ENCODE measurements at regions not wholly inside any gene's neighbourhood (a gene's known extent, or its start where the extent isn't known, plus 50 kb on each side); places are given as distances from the start of the nearest gene placed in this dataset.

DNA sequence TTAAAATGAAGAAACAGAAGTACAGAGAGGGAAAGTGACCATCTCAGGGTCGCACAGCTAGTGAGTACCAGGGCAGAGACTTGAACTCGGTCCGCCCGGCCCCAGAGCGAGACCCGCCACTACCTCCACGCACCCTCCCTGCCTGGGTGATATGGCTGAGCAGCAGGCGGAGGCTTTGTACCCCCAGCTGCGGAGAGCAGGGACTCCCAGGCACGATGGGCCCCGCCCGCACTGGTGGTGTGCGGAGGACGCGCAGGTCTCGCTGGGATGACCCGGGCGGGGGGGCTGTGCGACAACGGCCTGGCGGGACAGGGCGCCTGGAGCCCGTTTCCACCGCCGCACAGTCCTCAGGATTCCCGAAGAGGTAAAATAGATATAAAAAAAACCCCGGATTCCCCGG, 64.7 kb upstream of the LARP1 start:
- Histone ChIP-seq H4K20me1 (replicated peaks in 1 of 2; ENCODE audit: control insufficient read depth in 1 of 2, insufficient read depth in 2 of 2, low read length in 2 of 2) (no peaks in the 10 kb centered on the region), H4K5ac (ENCODE audit: insufficient read length, low read depth, low read length) (peak overlapping the region; percentile 47), H3K14ac (ENCODE audit: insufficient read length) (no peak overlapping the region), H3K4me3 (ENCODE audit: extremely low read depth in 1 of 4, insufficient read depth in 2 of 4, low read depth in 3 of 4, low read length in 4 of 4) (no peak overlapping the region), H2BK120ac (replicated peaks; ENCODE audit: low read depth, low read length) (no peak overlapping the region), H3K4ac (replicated peaks; ENCODE audit: insufficient read length, low read depth, low read length) (no peak overlapping the region), H3K79me2 (ENCODE audit: control insufficient read depth in 1 of 2, insufficient read depth in 2 of 2, low read length in 2 of 2) (peaks cover 0 to 19% of the 10 kb centered on the region in 2 experiments; a peak in 2 of 4 replicates), H3K23me2 (ENCODE audit: low read depth, low read length) (peaks cover 2% of the 10 kb centered on the region; the same call in 1 of the 2 replicates), H2BK20ac (ENCODE audit: low read length) (no peak overlapping the region; the same call in 1 of the 2 replicates), H3K27ac (ENCODE audit: low read depth, low read length) (no peak overlapping the region), H2AFZ (ENCODE audit: low read length) (no peak overlapping the region), H3K9me3 (ENCODE audit: insufficient read depth in 2 of 2, low read depth in 1 of 2, low read length in 1 of 2) (peaks cover 3 to 9% of the 10 kb centered on the region in 2 experiments; a peak in 3 of 4 replicates), H3K4me1 (replicated peaks in 1 of 4; ENCODE audit: control insufficient read depth in 3 of 4, insufficient read depth in 4 of 4, low read length in 3 of 4) (peaks cover 7 to 14% (median 10%) of the 10 kb centered on the region in 4 experiments; a peak in 6 of 7 replicates), H3K79me1 (ENCODE audit: low read depth, low read length) (no peaks in the 10 kb centered on the region), H2BK12ac (ENCODE audit: low read depth, low read length) (0 out of 2 replicates have a peak overlapping the region, but pooled peaks have one; percentile 4), H2BK5ac (ENCODE audit: low read depth, low read length) (peak overlapping the region; percentile 52; the same call in 1 of the 2 replicates), H4K91ac (replicated peaks; ENCODE audit: insufficient read length, low read length) (peak overlapping the region; percentile 25), H2BK15ac (ENCODE audit: low read length) (0 out of 2 replicates have a peak overlapping the region, but pooled peaks have one; percentile 61), H4K8ac (ENCODE audit: extremely low read depth, insufficient read depth, low read length) (no peak overlapping the region), H3K9ac (replicated peaks in 1 of 4; ENCODE audit: extremely low read depth in 1 of 4, low read depth in 3 of 4, low read length in 3 of 4) (no peak overlapping the region), H3K4me2 (ENCODE audit: insufficient read depth in 1 of 2, low read depth in 2 of 2, low read length in 2 of 2) (no peak overlapping the region), H3K56ac (replicated peaks; ENCODE audit: insufficient read length, low read depth, low read length) (no peak overlapping the region), H3K23ac (ENCODE audit: insufficient read length) (no peak overlapping the region), H3K27me3 (replicated peaks in 1 of 4; ENCODE audit: control insufficient read depth in 3 of 4, extremely low read depth in 1 of 4, insufficient read depth in 3 of 4, low read length in 3 of 4) (no peaks in the 10 kb centered on the region), H3K36me3 (ENCODE audit: control insufficient read depth in 2 of 4, insufficient read depth in 4 of 4, low read length in 3 of 4) (no peaks in the 10 kb centered on the region; a peak in 1 of 8 replicates), H2AK5ac (ENCODE audit: low read depth, low read length) (peak overlapping the region; percentile 72; the same call in 1 of the 2 replicates), H3K18ac (ENCODE audit: extremely low read depth, low read length) (no peak overlapping the region)
- ChIA-PET POLR2A (ENCODE audit: partially characterized antibody) (interaction anchor here (0.6 to 3.4 kb wide), 4 partner anchors 22 to 67 kb away, joined by 3 to 11 read pairs (median 5); no protein-coding TSS in a partner anchor), CTCF (ENCODE audit: partially characterized antibody) (interaction anchor here (0.9 to 5.8 kb wide), 3 partner anchors 22 to 159 kb away, joined by 3 to 27 read pairs (median 3); partner anchors contain the start of gene FAXDC2)
- FAIRE-seq (no peak), DNase-seq (ENCODE audit: low read depth in 1 of 2, low spot score in 2 of 2) (no peak)
- 96% methylated on average over 18 of the region's 28 CpGs; no CpG with 5 or more reads in 1 of the 2 experiments for WGBS, 2 experiments (ENCODE audit: extremely low coverage in 1 of 2, insufficient coverage in 1 of 2, insufficient read length in 1 of 2, insufficient replicate concordance in 2 of 2, low coverage in 1 of 2, low lambda C conversion rate in 2 of 2, missing lambda C conversion rate in 1 of 2)
- no peak for TF ChIP-seq HDAC2 (IDR thresholded peaks at IDR 0.05; ENCODE audit: borderline replicate concordance in 1 of 2, low read depth in 2 of 2, low read length in 2 of 2)
- TF ChIP-seq POU5F1 (IDR thresholded peaks at IDR 0.05; ENCODE audit: low read depth, low read length): no peak
